ENCODE measurements at regions not wholly inside any gene's neighbourhood (a gene's known extent, or its start where the extent isn't known, plus 50 kb on each side); places are given as distances from the start of the nearest gene placed in this dataset.

GRCh38 chr3:187958432-187959003 lies 195.4 kb upstream of the LPP start:
- no peak for DNase-seq

GRCh38 chr3:187960820-187961219 lies 193.1 kb upstream of the LPP start:
- no peak for DNase-seq

- no peak for DNase-seq
These were observed 192.6 kb upstream of the LPP start for GRCh38 chr3:187961366-187961765.

- DNase-seq = no peak
These were observed 190.8 kb upstream of the LPP start for GRCh38 chr3:187963003-187963676.

- no peak for DNase-seq
These were observed 190.1 kb upstream of the LPP start for GRCh38 chr3:187963677-187964385.

GRCh38 chr3:187964760-187965159 lies 189.2 kb upstream of the LPP start:
- no peak for DNase-seq

- no peak for DNase-seq
These were observed 187.9 kb upstream of the LPP start for GRCh38 chr3:187966096-187966495.

GRCh38 chr3:187966636-187967406 lies 187.1 kb upstream of the LPP start:
- DNase-seq = no peak

- DNase-seq = no peak
These were observed 186.0 kb upstream of the LPP start for GRCh38 chr3:187967993-187968392.

- no peak for DNase-seq
These were observed 184.9 kb upstream of the LPP start for GRCh38 chr3:187968883-187969580.

GRCh38 chr3:187969581-187969950 lies 184.4 kb upstream of the LPP start:
- no peak for DNase-seq

GRCh38 chr3:187970106-187970505 lies 183.9 kb upstream of the LPP start:
- no peak for DNase-seq

GRCh38 chr3:187971629-187972028 lies 182.3 kb upstream of the LPP start:
- no peak for DNase-seq

- DNase-seq = no peak
These were observed 181.5 kb upstream of the LPP start for GRCh38 chr3:187972454-187972853.

GRCh38 chr3:187973977-187974870 lies 179.7 kb upstream of the LPP start:
- DNase-seq = no peak

- no peak for DNase-seq
These were observed 179.1 kb upstream of the LPP start for GRCh38 chr3:187974871-187975271.

- DNase-seq = no peak
These were observed 178.2 kb upstream of the LPP start for GRCh38 chr3:187975561-187976364.

GRCh38 chr3:187976365-187976900 lies 177.5 kb upstream of the LPP start:
- no peak for DNase-seq

- DNase-seq = no peak
These were observed 176.3 kb upstream of the LPP start for GRCh38 chr3:187977659-187978058.

- no peak for DNase-seq
These were observed 175.4 kb upstream of the LPP start for GRCh38 chr3:187978433-187979011.

Measured in NCI-H2081 treated with DMSO at 0.1 percent for 48 hours (cell line).